ENCODE measurements at regions not wholly inside any gene's neighbourhood (a gene's known extent, or its start where the extent isn't known, plus 50 kb on each side); places are given as distances from the start of the nearest gene placed in this dataset.

GRCh38 chr2:67936969-67937368 lies 125.8 kb downstream of the C1D start:
- DNase-seq (ENCODE audit: low spot score) (no peak), FAIRE-seq (no peak), ATAC-seq (no peak)
- Histone ChIP-seq H3K79me2 (ENCODE audit: insufficient read depth, low read length) (no peaks in the 10 kb centered on the region), H2AFZ (ENCODE audit: low read length) (no peak overlapping the region), H3K36me3 (replicated peaks in 1 of 2; ENCODE audit: control insufficient read depth in 1 of 2, insufficient read depth in 2 of 2, low read length in 2 of 2) (no peaks in the 10 kb centered on the region), H3K9ac (ENCODE audit: insufficient read depth, low read depth, low read length) (no peak overlapping the region), H3K4me1 (ENCODE audit: insufficient read depth, low read length) (no peaks in the 10 kb centered on the region), H4K20me1 (ENCODE audit: insufficient read depth, low read length) (no peaks in the 10 kb centered on the region), H3K27me3 (ENCODE audit: control insufficient read depth in 1 of 2, insufficient read depth in 2 of 2, low read length in 2 of 2) (no peaks in the 10 kb centered on the region), H3K9me3 (ENCODE audit: low read length) (no peaks in the 10 kb centered on the region), H3K4me3 (replicated peaks in 1 of 3; ENCODE audit: insufficient read depth in 1 of 3, low read depth in 2 of 3, low read length in 3 of 3) (no peak overlapping the region), H3K4me2 (ENCODE audit: low read depth, low read length) (no peak overlapping the region), H3K27ac (ENCODE audit: extremely low read length, insufficient read depth, low read length) (no peak overlapping the region)
- in situ Hi-C loops (cut with HindIII; ENCODE audit: extremely low pct_ligation_motif_present, low pct_unique_long_range_greater_than_20kb), result no loop called here
- no TSS peak for BruUV-seq (replicated peaks)
- ChIA-PET CTCF (ENCODE audit: low intra/inter-chr PET ratio, low total read pairs) (no interaction called here), POLR2A (no interaction called here)
- intact Hi-C loops (cut with micrococcal nuclease; ENCODE audit: unreplicated experiment), result no loop called here
- WGBS (ENCODE audit: low lambda C conversion rate), result 50% methylated on average over 3 of the region's 3 CpGs
- TF ChIP-seq ZSCAN30 (CRISPR knock-in tag; IDR thresholded peaks at IDR 0.05) (no peak), HBP1 (CRISPR knock-in tag; IDR thresholded peaks at IDR 0.05; ENCODE audit: low read depth) (no peak), PRMT3 (CRISPR knock-in tag; IDR thresholded peaks at IDR 0.05; ENCODE audit: borderline replicate concordance, low read depth) (no peak), DNMT3B (CRISPR knock-in tag; conservative IDR thresholded peaks at IDR 0.05) (no peak), ZNF333 (CRISPR knock-in tag; IDR thresholded peaks at IDR 0.05; ENCODE audit: borderline replicate concordance) (no peak)

GRCh38 chr2:67938053-67938452 lies 124.8 kb downstream of the C1D start:
- no peak overlapping the region for H3K9ac ChIP-seq (ENCODE audit: insufficient read depth, low read depth, low read length)
- H3K9me3 ChIP-seq (ENCODE audit: low read length), result peaks cover 3% of the 10 kb centered on the region; the same call in 1 of the 2 replicates
- intact Hi-C loops (cut with micrococcal nuclease; ENCODE audit: unreplicated experiment) (no loop called here), in situ Hi-C loops (cut with HindIII; ENCODE audit: extremely low pct_ligation_motif_present, low pct_unique_long_range_greater_than_20kb) (no loop called here)
- CTCF ChIA-PET (ENCODE audit: low intra/inter-chr PET ratio, low total read pairs), result no interaction called here
- no peak overlapping the region for H3K27ac ChIP-seq (ENCODE audit: extremely low read length, insufficient read depth, low read length)
- no peak overlapping the region for H3K4me3 ChIP-seq (replicated peaks in 1 of 3; ENCODE audit: insufficient read depth in 1 of 3, low read depth in 2 of 3, low read length in 3 of 3)
- FAIRE-seq (no peak), ATAC-seq (no peak), DNase-seq (ENCODE audit: low spot score) (no peak)
- no peaks in the 10 kb centered on the region for H3K79me2 ChIP-seq (ENCODE audit: insufficient read depth, low read length)
- H3K4me1 ChIP-seq (ENCODE audit: insufficient read depth, low read length), result no peaks in the 10 kb centered on the region
- H3K27me3 ChIP-seq (ENCODE audit: control insufficient read depth in 1 of 2, insufficient read depth in 2 of 2, low read length in 2 of 2), result no peaks in the 10 kb centered on the region
- no TSS peak for BruUV-seq (replicated peaks)
- POLR2A ChIA-PET, result no interaction called here
- WGBS (ENCODE audit: low lambda C conversion rate), result 2% methylated on average over 2 of the region's 2 CpGs
- no peak overlapping the region for H2AFZ ChIP-seq (ENCODE audit: low read length)
- no peak overlapping the region for H3K4me2 ChIP-seq (ENCODE audit: low read depth, low read length)
- H3K36me3 ChIP-seq (replicated peaks in 1 of 2; ENCODE audit: control insufficient read depth in 1 of 2, insufficient read depth in 2 of 2, low read length in 2 of 2), result no peaks in the 10 kb centered on the region
- H4K20me1 ChIP-seq (ENCODE audit: insufficient read depth, low read length), result no peaks in the 10 kb centered on the region
- no peak for TF ChIP-seq ZNF704 (CRISPR knock-in tag; IDR thresholded peaks at IDR 0.05; ENCODE audit: borderline replicate concordance)
- no peak for TF ChIP-seq ZNF580 (CRISPR knock-in tag; IDR thresholded peaks at IDR 0.05; ENCODE audit: borderline replicate concordance, low read depth)
- no peak for TF ChIP-seq ZNF850 (CRISPR knock-in tag; conservative IDR thresholded peaks at IDR 0.05)
- no peak for TF ChIP-seq MXI1 (IDR thresholded peaks at IDR 0.05; ENCODE audit: borderline replicate concordance, low read depth, low read length)
- TF ChIP-seq KLF11 (CRISPR knock-in tag; IDR thresholded peaks at IDR 0.05), result no peak
- no peak for TF ChIP-seq GZF1 (CRISPR knock-in tag; IDR thresholded peaks at IDR 0.05)
- TF ChIP-seq ZNF883 (CRISPR knock-in tag; IDR thresholded peaks at IDR 0.05; ENCODE audit: not compliant biosample characterization), result no peak
- TF ChIP-seq ZNF737 (CRISPR knock-in tag; IDR thresholded peaks at IDR 0.05; ENCODE audit: borderline replicate concordance), result no peak
- no peak for TF ChIP-seq KLF9 (CRISPR knock-in tag; IDR thresholded peaks at IDR 0.05; ENCODE audit: low read depth)
- TF ChIP-seq SCMH1 (CRISPR knock-in tag; IDR thresholded peaks at IDR 0.05; ENCODE audit: borderline replicate concordance), result no peak
- TF ChIP-seq GATAD2A (CRISPR knock-in tag; IDR thresholded peaks at IDR 0.05), result no peak
- no peak for TF ChIP-seq TFDP1 (CRISPR knock-in tag; IDR thresholded peaks at IDR 0.05; ENCODE audit: borderline replicate concordance)
- no peak for TF ChIP-seq ZC3H13 (CRISPR knock-in tag; IDR thresholded peaks at IDR 0.05)
